GM12892 (cell line): ENCODE measurements at regions not wholly inside any gene's neighbourhood (a gene's known extent, or its start where the extent isn't known, plus 50 kb on each side); places are given as distances from the start of the nearest gene placed in this dataset.

ENCODE experiments used
- DNase-seq: peaks from one replicate; pipeline ENCODE4 v3.0.0; 2011; ENCODE audit not compliant: insufficient read length
- FAIRE-seq: peaks from 2 replicates; lab custom pipeline; 2011; peaks lifted over from hg19 to GRCh38; lab: Jason Lieb, UNC
- POLR2A ChIP-seq: IDR thresholded peaks from 2 replicates; pipeline ENCODE4 v1.6.1; 2011; ENCODE audit warnings: low read depth, low read length, control low read depth
- POLR2AphosphoS5 ChIP-seq: IDR thresholded peaks from 2 replicates; pipeline ENCODE4 v1.6.1; 2011; ENCODE audit warnings: low read depth, low read length, control low read depth
- TAF1 ChIP-seq: IDR thresholded peaks from 2 replicates; pipeline ENCODE4 v1.6.1; 2011; ENCODE audit warnings: low read depth, mild to moderate bottlenecking, control low read depth, low read length, borderline replicate concordance

GRCh38 chr10:78899996-78900714 is 168.6 kb upstream of the ZMIZ1 start:
- DNase-seq (no peak), FAIRE-seq (no peak)
- TF ChIP-seq POLR2AphosphoS5, result no peak
- TF ChIP-seq POLR2A, result no peak
- no peak for TF ChIP-seq TAF1

- no peak for TF ChIP-seq POLR2A
- TF ChIP-seq TAF1, result no peak
- no peak for TF ChIP-seq POLR2AphosphoS5
- FAIRE-seq (no peak), DNase-seq (no peak)
These were observed 167.9 kb upstream of the ZMIZ1 start for GRCh38 chr10:78900715-78901430.

- DNase-seq (no peak), FAIRE-seq (no peak)
- TF ChIP-seq TAF1, result no peak
- TF ChIP-seq POLR2AphosphoS5, result no peak
- no peak for TF ChIP-seq POLR2A
These were observed 167.1 kb upstream of the ZMIZ1 start for GRCh38 chr10:78901694-78902093.

- TF ChIP-seq POLR2AphosphoS5 (no peak), POLR2A (no peak)
These were observed 166.0 kb upstream of the ZMIZ1 start for GRCh38 chr10:78902815-78903214.

GRCh38 chr10:78903341-78903940 is 165.3 kb upstream of the ZMIZ1 start:
- TF ChIP-seq POLR2AphosphoS5 (no peak), TAF1 (no peak), POLR2A (no peak)
- no peak for FAIRE-seq

More at GRCh38 chr10:78902815-78903214, 166.0 kb upstream of the ZMIZ1 start:
- no peak for FAIRE-seq
- no peak for DNase-seq

GRCh38 chr10:78904196-78904595 is 164.6 kb upstream of the ZMIZ1 start:
- no peak for TF ChIP-seq TAF1
- no peak for TF ChIP-seq POLR2A
- no peak for TF ChIP-seq POLR2AphosphoS5
- FAIRE-seq (no peak), DNase-seq (no peak)

More at GRCh38 chr10:78903341-78903940, 165.3 kb upstream of the ZMIZ1 start:
- DNase-seq, result no peak

GRCh38 chr10:78905015-78905956 is 163.5 kb upstream of the ZMIZ1 start:
- no peak for DNase-seq
- FAIRE-seq, result no peak
- TF ChIP-seq TAF1, result no peak
- no peak for TF ChIP-seq POLR2AphosphoS5
- no peak for TF ChIP-seq POLR2A

GRCh38 chr10:78905957-78906308 is 162.8 kb upstream of the ZMIZ1 start:
- no peak for FAIRE-seq
- TF ChIP-seq POLR2A (no peak), TAF1 (no peak), POLR2AphosphoS5 (no peak)
- no peak for DNase-seq

GRCh38 chr10:78906734-78907390 is 161.9 kb upstream of the ZMIZ1 start:
- no peak for TF ChIP-seq POLR2A
- TF ChIP-seq TAF1, result no peak
- no peak for TF ChIP-seq POLR2AphosphoS5
- FAIRE-seq, result no peak
- no peak for DNase-seq

- FAIRE-seq (no peak), DNase-seq (no peak)
- TF ChIP-seq TAF1, result no peak
- no peak for TF ChIP-seq POLR2A
- TF ChIP-seq POLR2AphosphoS5, result no peak
These were observed 161.1 kb upstream of the ZMIZ1 start for GRCh38 chr10:78907551-78908211.
